Right atrium auricular region (tissue), 2 donors: ENCODE measurements at regions not wholly inside any gene's neighbourhood (a gene's known extent, or its start where the extent isn't known, plus 50 kb on each side); places are given as distances from the start of the nearest gene placed in this dataset.
"Not testable (repeated sequence)": the region's sequence is repeated elsewhere in the genome, so short reads cannot be mapped to it uniquely, and the experiment has no call there.

Experiments used
- DNase-seq: peaks from one replicate; pipeline ENCODE4 v3.0.0-alpha.2; 2019; ENCODE audit warnings: low spot score
- H3K27ac ChIP-seq, 2 donors: fragments of 200-600 bp; sonication (generic); 1 replicate in 1 of 2; 2 replicates in 1 of 2; pipeline ENCODE4 v1.5.1; 2016 to 2019
- H3K27me3 ChIP-seq, 2 donors: fragments of 200-600 bp; sonication (generic); one replicate each; pipeline versions ENCODE4 v1.5.1 to v1.6.0; 2017 to 2019
- H3K36me3 ChIP-seq: fragments of 200-600 bp; sonication (generic); one replicate; pipeline ENCODE4 v1.5.1; 2016
- H3K4me1 ChIP-seq, 2 donors: fragments of 200-600 bp; sonication (generic); one replicate each; pipeline versions ENCODE4 v1.5.1 to v1.6.0; 2017 to 2019
- H3K4me3 ChIP-seq, 2 donors: fragments of 200-600 bp; sonication (generic); 1 replicate in 1 of 2; 2 replicates in 1 of 2; pipeline ENCODE4 v1.5.1; 2017 to 2019; ENCODE audit warnings: mild to moderate bottlenecking in 1 of 2, moderate library complexity in 1 of 2
- H3K9me3 ChIP-seq, 2 donors: fragments of 200-600 bp; sonication (generic); one replicate each; pipeline ENCODE4 v1.5.1; 2019
- TF ChIP-seq, protein P1 (sequence below), 2 donors: fragments of 200-600 bp; sonication (generic); IDR thresholded peaks; one replicate each; pipeline ENCODE4 v1.5.1; 2019; ENCODE audit warnings: antibody characterized with exemption in 2 of 2

DNA sequence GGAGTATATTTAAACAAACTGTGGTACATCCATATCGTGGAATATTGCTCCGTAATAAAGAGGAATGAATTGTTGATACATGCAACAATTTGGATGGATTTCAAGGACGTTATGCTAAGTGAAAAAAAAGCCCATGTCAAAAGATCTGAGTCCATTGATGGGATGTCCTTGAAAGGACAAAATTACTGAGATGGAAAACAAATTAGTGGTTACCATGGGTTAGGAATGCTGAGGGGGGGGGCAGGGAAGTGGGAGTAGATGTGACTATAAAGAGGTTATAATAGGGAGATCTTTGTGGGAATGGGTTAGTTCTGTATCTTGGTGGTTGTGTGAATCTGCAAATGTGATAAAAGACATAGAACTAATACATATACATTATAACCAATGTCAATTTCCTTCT, 409.3 kb downstream of the SRGAP2C start:
- no peaks in the 10 kb centered on the region for H3K4me1 ChIP-seq
- H3K27me3 ChIP-seq, result no peaks in the 10 kb centered on the region
- H3K36me3 ChIP-seq, result no peaks in the 10 kb centered on the region
- no peaks in the 10 kb centered on the region for H3K9me3 ChIP-seq
- DNase-seq, result no peak
- TF ChIP-seq, protein P1, sequence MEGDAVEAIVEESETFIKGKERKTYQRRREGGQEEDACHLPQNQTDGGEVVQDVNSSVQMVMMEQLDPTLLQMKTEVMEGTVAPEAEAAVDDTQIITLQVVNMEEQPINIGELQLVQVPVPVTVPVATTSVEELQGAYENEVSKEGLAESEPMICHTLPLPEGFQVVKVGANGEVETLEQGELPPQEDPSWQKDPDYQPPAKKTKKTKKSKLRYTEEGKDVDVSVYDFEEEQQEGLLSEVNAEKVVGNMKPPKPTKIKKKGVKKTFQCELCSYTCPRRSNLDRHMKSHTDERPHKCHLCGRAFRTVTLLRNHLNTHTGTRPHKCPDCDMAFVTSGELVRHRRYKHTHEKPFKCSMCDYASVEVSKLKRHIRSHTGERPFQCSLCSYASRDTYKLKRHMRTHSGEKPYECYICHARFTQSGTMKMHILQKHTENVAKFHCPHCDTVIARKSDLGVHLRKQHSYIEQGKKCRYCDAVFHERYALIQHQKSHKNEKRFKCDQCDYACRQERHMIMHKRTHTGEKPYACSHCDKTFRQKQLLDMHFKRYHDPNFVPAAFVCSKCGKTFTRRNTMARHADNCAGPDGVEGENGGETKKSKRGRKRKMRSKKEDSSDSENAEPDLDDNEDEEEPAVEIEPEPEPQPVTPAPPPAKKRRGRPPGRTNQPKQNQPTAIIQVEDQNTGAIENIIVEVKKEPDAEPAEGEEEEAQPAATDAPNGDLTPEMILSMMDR (IDR thresholded peaks at IDR 0.05), result no peak
- no peak overlapping the region for H3K27ac ChIP-seq
- H3K4me3 ChIP-seq, result no peak overlapping the region

DNA sequence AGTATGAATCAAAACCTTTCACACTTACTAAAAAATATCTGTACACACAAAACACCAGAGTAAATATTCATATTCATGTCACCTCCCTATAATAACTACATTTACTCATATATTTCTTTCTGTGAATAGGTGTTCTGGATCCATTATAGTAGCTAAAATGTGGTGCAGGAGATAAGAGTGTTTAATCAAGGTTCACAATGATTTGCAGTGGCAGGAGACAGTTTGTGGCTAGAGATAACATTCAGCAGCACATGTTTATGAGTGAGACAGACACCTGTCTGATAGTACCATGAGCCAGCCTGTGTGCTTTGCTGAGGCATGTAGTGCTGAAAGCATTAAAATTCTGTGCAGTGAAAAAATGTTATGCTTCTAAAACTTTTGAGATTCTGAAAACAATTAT, 410.3 kb downstream of the SRGAP2C start:
- DNase-seq, result no peak
- TF ChIP-seq, protein P1 (IDR thresholded peaks at IDR 0.05), result no peak
- no peaks in the 10 kb centered on the region for H3K4me1 ChIP-seq
- H3K36me3 ChIP-seq, result no peaks in the 10 kb centered on the region
- H3K27me3 ChIP-seq, result no peaks in the 10 kb centered on the region
- no peak overlapping the region for H3K4me3 ChIP-seq
- no peaks in the 10 kb centered on the region for H3K9me3 ChIP-seq
- no peak overlapping the region for H3K27ac ChIP-seq

DNA sequence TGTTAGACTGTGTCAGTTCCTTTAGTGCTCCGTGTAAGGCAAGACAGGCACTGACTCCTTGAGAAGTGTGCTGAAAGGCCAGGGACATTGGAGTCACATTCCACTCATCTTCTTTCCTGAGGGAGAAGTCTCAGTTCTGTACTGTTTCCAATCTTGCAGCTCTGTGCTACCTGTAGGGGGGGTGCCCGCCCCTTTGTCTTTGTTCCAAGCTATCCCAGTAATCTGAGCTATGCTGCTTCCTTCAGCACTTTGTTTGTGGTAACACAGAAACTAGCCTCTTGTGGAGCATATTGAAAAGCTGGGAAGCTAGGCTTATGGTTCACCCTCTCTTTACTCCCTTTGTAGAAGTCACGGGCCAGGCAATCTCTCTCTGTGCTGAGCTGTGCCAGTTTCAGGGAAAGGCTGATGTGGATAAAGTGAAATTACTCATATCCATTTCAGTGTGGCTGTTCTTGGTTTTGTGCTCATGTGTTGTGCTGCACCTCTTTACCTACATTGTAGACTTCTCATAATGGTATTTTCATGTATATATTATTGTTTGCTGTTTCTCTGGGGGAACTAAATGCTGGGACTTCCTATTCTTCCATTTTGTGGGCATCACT, 420.2 kb downstream of the SRGAP2C start:
- DNase-seq, H3K9me3 ChIP-seq, H3K4me3 ChIP-seq: not testable (repeated sequence)

DNA sequence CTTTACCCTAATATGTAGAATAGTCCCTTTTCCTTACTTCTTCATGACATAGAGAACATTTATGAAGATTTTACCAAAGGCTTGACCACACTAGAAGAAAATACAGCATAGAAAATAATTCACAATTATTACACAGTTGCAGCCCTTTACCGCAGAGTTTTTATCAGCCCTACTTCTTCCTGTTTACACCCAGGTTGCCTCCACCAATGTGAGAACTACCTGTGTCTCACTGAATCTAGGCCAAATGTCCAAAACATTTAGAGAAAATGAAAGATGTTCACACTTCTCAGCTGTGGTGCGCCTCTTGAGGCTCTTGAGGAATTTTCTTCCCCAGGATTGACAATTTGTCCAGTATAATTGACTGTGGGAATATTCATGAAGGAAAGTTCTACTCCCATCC, 422.7 kb downstream of the SRGAP2C start:
- not testable (repeated sequence) for H3K9me3 ChIP-seq, H3K27ac ChIP-seq, H3K36me3 ChIP-seq, H3K27me3 ChIP-seq, H3K4me3 ChIP-seq, H3K4me1 ChIP-seq, DNase-seq

More for the DNA sequence above, 420.2 kb downstream of the SRGAP2C start:
- H3K36me3 ChIP-seq, H3K4me1 ChIP-seq, H3K27me3 ChIP-seq, H3K27ac ChIP-seq: not testable (repeated sequence)
